AG04450 (cell line): ENCODE measurements at regions not wholly inside any gene's neighbourhood (a gene's known extent, or its start where the extent isn't known, plus 50 kb on each side); places are given as distances from the start of the nearest gene placed in this dataset.

Experiments used
- CTCF ChIA-PET: fragments of 300-600, 350-600 bp; formaldehyde crosslinking; extraction: SDS; loops from one replicate; lab custom pipeline; 2022; ENCODE audit warnings: antibody characterized with exemption, inconsistent platforms; lab: Charles Lee
- POLR2A ChIA-PET: fragments of 350-600 bp; formaldehyde crosslinking; extraction: SDS; loops from one replicate; lab custom pipeline; 2021; ENCODE audit warnings: antibody characterized with exemption, inconsistent platforms; lab: Yijun Ruan, JAX
- DNase-seq: peaks from one replicate; pipeline ENCODE4 v3.0.0-alpha.2; 2011; ENCODE audit warnings: low read depth, low spot score
- H3K27ac ChIP-seq: one replicate; pipeline ENCODE4 v1.5.1; 2012; ENCODE audit warnings: low read depth, low read length, control low read depth
- H3K27me3 ChIP-seq: one replicate; pipeline ENCODE4 v1.6.0; 2012; ENCODE audit warnings: low read length; ENCODE audit not compliant: control insufficient read depth, insufficient read depth
- H3K4me3 ChIP-seq: 2 replicates; pipeline ENCODE4 v1.5.1; 2011; ENCODE audit warnings: mild to moderate bottlenecking, low read depth, low read length, control low read depth
- H3K9me3 ChIP-seq: 2 replicates; pipeline ENCODE4 v1.5.1; 2012; ENCODE audit warnings: low read length; ENCODE audit not compliant: control insufficient read depth, insufficient read depth
- TF ChIP-seq, protein P1 (sequence below): IDR thresholded peaks from 2 replicates; pipeline ENCODE4 v1.5.1; 2011; ENCODE audit warnings: low read depth, low read length, control low read depth, inconsistent platforms

- POLR2A ChIA-PET = no interaction called here
- no peaks in the 10 kb centered on the region for H3K27me3 ChIP-seq
These were observed 446.2 kb downstream of the DNAH5 start for GRCh38 chr5:13498279-13498678.

GRCh38 chr5:13488254-13488931, 456.1 kb downstream of the DNAH5 start:
- ChIA-PET CTCF (no interaction called here), POLR2A (no interaction called here)
- no peaks in the 10 kb centered on the region for H3K27me3 ChIP-seq
- H3K27ac ChIP-seq = no peak overlapping the region
- no peak overlapping the region for H3K4me3 ChIP-seq
- DNase-seq = no peak
- TF ChIP-seq, protein P1, sequence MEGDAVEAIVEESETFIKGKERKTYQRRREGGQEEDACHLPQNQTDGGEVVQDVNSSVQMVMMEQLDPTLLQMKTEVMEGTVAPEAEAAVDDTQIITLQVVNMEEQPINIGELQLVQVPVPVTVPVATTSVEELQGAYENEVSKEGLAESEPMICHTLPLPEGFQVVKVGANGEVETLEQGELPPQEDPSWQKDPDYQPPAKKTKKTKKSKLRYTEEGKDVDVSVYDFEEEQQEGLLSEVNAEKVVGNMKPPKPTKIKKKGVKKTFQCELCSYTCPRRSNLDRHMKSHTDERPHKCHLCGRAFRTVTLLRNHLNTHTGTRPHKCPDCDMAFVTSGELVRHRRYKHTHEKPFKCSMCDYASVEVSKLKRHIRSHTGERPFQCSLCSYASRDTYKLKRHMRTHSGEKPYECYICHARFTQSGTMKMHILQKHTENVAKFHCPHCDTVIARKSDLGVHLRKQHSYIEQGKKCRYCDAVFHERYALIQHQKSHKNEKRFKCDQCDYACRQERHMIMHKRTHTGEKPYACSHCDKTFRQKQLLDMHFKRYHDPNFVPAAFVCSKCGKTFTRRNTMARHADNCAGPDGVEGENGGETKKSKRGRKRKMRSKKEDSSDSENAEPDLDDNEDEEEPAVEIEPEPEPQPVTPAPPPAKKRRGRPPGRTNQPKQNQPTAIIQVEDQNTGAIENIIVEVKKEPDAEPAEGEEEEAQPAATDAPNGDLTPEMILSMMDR = no peak
- H3K9me3 ChIP-seq = no peaks in the 10 kb centered on the region

More at GRCh38 chr5:13498279-13498678, 446.2 kb downstream of the DNAH5 start:
- H3K9me3 ChIP-seq = no peaks in the 10 kb centered on the region; the same call in 1 of the 2 replicates
- no peak overlapping the region for H3K27ac ChIP-seq
- DNase-seq = no peak
- TF ChIP-seq, protein P1 = no peak
- H3K4me3 ChIP-seq = no peak overlapping the region
- CTCF ChIA-PET = no interaction called here

DNA sequence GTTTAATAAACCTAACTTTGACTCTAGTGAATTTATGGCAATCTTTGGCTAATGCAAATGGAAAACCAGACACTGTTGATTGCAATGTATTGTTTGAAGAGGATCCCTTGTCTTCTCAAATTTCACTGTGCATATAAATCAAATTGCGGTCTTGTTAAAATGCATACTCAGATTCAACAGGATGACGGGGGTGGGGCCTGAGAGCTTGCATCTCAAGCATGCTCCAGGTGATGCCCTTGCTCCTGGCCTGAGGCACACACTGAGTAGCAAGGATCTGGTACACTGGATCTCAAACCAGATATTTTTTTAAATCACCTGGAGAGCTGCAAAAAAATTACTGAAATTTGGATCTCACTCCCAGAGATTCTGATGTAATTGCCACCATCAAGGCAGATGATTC, 463.7 kb downstream of the DNAH5 start:
- CTCF ChIA-PET = no interaction called here

DNA sequence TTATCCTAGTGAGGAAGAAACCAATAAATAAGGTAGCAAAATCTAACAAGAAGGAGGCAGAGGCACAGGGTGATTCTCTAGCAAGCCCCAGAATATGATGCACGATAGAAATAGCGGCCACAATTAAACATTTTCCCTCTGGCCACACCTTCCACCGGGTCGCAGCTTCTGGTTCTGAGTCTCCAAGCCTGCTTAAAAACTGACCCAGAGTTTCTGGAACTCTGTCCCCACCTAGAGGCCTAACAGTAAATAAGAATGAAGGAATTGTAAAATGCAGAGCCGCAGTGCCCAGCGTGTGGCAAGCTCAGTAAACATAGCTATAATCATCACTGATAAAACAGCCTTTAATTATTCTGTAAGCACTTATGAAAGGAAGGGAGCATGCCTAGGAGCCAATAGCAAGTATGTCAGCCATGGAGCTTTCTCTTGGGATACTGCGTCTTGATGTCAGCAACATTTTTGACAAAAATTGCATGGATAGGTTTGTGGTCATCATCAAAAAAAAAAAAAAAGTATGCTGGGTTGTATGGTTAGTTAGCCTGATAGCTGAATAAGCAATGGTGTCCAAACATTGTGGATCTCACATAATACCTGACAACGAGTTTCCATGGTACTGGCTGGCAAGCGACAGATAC, 465.5 kb downstream of the DNAH5 start:
- POLR2A ChIA-PET = no interaction called here
- Histone ChIP-seq H3K27ac (no peak overlapping the region), H3K4me3 (no peak overlapping the region), H3K9me3 (no peaks in the 10 kb centered on the region; the same call in 1 of the 2 replicates), H3K27me3 (no peaks in the 10 kb centered on the region)
- peak; percentile 0 for DNase-seq
- TF ChIP-seq, protein P1 = peak; percentile 56
- CTCF ChIA-PET = interaction anchor here (0.5 to 1.9 kb wide), 16 partner anchors 8 to 1908 kb away, joined by 3 to 9 read pairs (median 4); no protein-coding TSS in a partner anchor

More for the DNA sequence above, 463.7 kb downstream of the DNAH5 start:
- no peaks in the 10 kb centered on the region for H3K27me3 ChIP-seq
- no peaks in the 10 kb centered on the region for H3K9me3 ChIP-seq
- DNase-seq = no peak
- TF ChIP-seq, protein P1 = no peak
- no peak overlapping the region for H3K27ac ChIP-seq
- POLR2A ChIA-PET = no interaction called here
- H3K4me3 ChIP-seq = no peak overlapping the region
